HG03159 (cell line): ENCODE measurements at regions not wholly inside any gene's neighbourhood (a gene's known extent, or its start where the extent isn't known, plus 50 kb on each side); places are given as distances from the start of the nearest gene placed in this dataset.

Source experiments
- ATAC-seq: cut with Tn5 transposase; IDR thresholded peaks from one replicate; pipeline ENCODE4 v1.9.1; 2021; ENCODE audit warnings: mild to moderate bottlenecking, moderate library complexity; ENCODE audit not compliant: unreplicated experiment

- no peak for ATAC-seq
Observed at GRCh38 chr2:71826826-71827523, 320.7 kb downstream of the CYP26B1 start.

DNA sequence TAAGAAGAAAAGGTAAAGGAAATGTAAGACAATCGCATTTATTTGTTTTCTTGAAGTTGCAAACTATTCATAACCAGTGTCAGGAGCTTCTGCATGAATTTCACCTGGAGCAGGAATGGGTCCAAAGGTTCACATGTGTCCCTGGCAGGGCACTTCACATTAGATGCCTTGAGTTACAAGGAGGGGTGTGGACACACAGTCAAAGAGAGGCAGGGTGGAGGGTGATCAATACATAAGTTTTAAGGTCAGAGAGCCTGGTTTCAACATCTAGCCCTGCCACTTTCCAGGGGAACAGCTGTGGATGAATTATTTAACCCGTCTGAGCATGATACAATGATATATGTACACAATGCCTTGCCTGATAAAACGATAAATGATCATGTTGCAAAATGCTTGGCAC lies 321.4 kb downstream of the CYP26B1 start:
- no peak for ATAC-seq

DNA sequence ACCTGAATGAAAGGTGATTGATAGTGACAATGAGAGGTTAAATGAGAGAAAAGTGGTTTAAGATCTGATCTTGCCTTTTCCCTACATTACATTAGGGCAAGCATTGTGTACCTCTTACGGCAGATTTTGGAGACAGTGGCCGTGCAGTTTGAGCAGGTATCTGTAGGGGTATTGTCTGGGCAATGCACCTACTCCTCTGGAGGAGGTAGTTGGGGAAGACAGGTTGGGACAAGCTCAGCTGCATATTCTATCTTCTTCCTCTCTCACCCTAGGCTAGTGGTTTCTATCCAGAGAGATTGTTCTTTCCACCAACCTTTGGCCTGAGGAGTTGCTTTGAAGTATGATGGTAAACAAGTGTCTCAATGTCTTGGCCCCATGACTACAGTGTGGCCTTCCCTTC lies 323.2 kb downstream of the CYP26B1 start:
- no peak for ATAC-seq

GRCh38 chr2:71823526-71823925 lies 324.1 kb downstream of the CYP26B1 start:
- ATAC-seq, result no peak

DNA sequence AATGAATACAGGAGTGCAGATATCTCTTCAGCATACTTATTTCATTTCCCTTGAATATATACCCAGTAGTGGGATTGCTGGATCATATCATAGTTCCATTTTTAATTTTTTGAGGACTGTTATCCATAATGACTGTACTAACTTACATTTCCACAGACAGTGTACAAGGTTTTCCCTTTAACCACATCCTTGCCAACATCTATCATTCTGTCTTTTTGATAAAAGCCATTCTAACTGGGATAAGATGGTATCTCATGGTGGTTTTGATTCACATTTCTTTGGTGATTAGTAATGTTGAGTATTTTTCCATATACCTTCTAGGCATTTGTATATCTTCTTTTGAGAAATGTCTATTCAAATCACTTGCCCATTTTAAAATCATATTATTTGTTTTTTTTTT lies 325.2 kb downstream of the CYP26B1 start:
- no peak for ATAC-seq

GRCh38 chr2:71821856-71822255 lies 325.8 kb downstream of the CYP26B1 start:
- ATAC-seq, result no peak

- ATAC-seq, result no peak
Observed at GRCh38 chr2:71816815-71817214, 330.8 kb downstream of the CYP26B1 start.

DNA sequence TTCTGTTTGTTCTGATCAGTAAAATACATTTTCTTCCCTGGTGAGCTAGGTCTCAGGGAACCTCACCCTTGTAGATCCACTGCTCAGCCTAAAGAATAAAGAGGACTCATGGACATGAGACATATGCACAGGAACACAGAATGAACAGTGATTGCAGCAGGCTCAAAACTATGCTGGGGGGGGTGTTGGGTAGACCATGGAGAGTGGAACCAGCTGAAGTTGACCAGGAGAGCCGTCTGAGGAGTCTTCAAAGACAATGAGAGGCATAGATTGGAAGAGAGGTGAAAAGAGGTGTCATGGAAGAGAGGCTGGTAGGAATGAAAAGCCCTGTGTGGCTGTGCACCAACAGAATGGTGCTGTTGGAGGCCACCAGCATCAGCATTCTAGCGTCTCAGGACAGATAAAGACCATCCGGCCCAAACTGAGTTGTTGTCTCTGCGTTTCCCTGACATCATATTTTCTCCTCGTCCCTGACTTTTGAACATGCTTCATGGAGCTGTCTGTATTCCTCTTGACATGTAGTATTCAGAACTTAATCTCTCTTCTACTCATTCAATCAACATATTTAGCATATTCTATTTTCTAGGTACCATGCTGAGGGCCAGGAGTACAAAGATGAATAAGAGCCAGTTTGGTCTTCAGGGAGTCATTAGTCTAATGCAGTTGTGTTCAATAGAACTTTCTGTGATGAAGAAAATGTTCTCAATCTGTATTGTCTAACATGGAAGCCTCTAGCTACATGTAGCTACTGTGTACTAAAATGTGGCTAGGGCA lies 331.8 kb downstream of the CYP26B1 start:
- no peak for ATAC-seq

DNA sequence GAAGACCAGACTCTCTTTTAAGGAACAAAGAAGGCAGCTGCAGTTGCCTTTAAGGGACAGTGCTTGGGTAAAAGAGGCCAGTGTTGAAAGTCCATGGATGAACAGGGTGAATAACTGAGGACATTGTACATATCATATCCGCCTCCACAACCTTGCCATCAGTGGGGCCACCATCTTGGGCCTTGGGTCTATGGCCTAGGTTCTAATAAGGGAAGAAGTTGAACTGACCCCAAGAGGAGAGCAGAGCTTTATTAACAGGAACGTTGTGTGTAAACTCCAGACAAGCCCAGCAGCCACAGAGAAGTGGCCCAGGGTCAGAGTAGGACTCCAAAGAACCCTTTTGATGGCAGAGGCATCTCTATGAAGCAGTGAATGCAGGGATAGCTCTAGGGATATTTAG lies 332.8 kb downstream of the CYP26B1 start:
- ATAC-seq, result no peak

- ATAC-seq, result no peak
Observed at GRCh38 chr2:71813807-71814470, 333.7 kb downstream of the CYP26B1 start.

GRCh38 chr2:71813315-71813714 lies 334.3 kb downstream of the CYP26B1 start:
- ATAC-seq, result no peak

DNA sequence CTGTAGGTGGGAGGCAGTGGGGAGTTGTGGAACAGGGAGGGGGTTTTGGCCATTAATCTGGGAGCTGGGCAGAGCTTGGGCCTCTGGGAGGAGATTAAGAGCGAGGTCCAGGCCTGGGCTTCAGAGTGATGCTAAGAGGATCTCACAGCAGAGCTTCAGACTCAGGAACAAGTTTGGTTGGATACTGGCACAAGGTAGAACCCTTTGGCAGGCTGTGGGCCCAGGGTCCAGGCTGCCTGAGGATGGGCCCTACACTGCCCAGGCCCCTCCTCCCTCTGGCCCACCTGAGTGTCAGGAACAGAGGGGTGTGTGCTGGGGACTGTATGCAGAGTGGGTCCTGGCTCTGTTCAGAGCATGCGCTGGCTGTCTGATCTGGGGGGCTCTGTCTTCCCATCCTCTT lies 334.9 kb downstream of the CYP26B1 start:
- ATAC-seq, result no peak

- no peak for ATAC-seq
Observed at GRCh38 chr2:71811726-71812125, 335.9 kb downstream of the CYP26B1 start.

DNA sequence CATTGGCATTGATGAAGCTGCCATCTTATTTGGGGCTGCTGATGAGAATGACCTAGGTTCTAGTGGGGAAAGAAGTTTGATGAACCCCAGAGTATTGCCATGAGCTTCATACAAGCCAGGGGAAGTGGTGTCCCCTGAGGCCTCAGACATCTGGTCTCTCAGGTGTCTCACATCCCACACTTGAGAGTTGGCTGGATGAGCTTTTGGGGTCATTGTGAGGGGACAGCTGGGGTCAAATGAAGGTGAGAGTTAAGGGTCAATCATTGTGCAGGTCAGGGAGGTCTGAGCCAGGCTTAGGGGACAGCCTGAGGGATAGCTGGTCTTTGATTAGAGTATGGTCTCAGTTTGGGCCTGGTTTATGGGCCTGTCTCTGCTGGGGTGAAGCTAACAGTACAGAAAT lies 336.5 kb downstream of the CYP26B1 start:
- ATAC-seq, result no peak

- no peak for ATAC-seq
Observed at GRCh38 chr2:71807581-71808451, 339.8 kb downstream of the CYP26B1 start.

DNA sequence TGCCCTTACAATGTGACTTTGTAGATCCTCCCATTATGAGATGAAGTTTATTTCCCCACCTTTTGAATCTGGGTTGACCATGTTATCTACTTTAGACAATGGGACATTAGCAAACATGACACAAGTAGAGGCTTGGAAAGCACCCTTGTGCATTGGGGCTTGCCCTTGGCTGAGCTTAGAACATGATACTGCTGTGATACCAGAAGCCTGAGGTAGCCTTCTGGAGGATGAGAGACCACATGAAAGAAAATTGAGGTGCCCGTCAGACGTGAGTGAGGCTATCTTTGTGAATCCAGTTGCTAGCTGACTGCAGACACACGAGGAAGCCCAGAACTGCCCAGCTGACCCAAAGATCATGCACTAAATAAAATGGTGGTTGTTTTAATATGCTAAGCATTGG lies 341.2 kb downstream of the CYP26B1 start:
- ATAC-seq, result no peak

DNA sequence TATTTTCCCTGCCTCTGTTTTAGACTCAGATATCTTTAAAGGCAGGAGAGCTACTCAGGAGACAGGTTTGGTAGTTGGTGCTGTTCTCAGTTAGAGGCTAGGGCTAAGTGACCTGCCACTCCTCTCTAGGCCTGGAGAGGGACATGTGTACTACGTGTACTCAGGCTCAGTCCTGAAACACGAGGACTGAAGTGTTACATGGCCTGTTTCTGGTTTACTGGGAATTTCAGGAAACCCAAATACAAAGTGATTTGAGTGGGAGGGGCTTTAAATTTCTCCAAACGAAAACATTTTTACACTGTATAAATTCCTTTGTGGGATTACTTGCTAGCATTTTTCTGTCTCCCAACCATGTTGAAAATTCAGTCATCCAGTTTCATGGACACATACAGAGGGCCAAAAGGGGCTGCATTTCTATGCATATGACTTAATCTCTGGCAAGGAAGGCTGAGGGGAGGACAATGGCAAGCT lies 343.3 kb downstream of the CYP26B1 start:
- no peak for ATAC-seq

DNA sequence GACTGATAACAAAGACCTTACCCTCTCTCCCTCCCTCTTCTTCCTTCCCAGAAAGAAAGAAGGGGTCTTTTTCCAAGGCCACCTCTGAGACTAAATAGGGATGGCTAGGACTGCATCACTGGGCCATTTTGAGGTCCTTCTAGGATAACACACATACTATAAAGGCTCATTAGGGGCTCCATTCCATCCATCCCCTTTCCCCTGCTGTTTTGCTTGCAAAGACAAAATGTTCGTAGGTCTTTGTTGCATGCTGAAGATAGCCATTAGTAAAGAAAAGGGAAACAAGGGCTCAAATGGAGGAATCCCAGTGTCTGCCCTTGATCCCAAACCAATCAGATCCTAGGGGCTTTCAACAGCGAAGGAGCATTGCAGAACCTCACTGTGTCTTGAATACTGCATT lies 344.3 kb downstream of the CYP26B1 start:
- ATAC-seq, result no peak

GRCh38 chr2:71802556-71802955 lies 345.1 kb downstream of the CYP26B1 start:
- no peak for ATAC-seq

- no peak for ATAC-seq
Observed at GRCh38 chr2:71801969-71802368, 345.7 kb downstream of the CYP26B1 start.

DNA sequence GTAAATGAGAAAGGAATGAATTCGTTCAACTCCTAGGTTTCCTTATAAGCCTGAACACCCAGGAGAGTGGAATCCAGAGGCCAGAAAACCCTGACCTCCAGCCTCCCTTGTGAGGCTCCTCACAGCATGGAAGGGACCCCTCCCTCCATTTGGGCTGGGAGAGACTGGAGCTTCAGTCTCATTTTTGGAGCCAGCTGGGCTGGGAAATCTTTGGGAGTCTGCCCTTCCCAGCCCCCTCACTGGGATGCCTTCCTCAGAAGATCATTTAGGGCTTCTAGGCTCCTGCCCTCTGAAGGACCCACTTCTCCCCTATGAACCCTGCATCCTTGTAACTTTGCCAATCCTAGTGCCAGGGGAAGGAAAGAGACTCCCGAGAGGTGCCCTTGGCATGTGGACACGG lies 346.1 kb downstream of the CYP26B1 start:
- no peak for ATAC-seq
